ENCODE measurements at regions not wholly inside any gene's neighbourhood (a gene's known extent, or its start where the extent isn't known, plus 50 kb on each side); places are given as distances from the start of the nearest gene placed in this dataset.
A peak's percentile ranks its signal among the peaks of the same experiment; 100 is the strongest.

DNA sequence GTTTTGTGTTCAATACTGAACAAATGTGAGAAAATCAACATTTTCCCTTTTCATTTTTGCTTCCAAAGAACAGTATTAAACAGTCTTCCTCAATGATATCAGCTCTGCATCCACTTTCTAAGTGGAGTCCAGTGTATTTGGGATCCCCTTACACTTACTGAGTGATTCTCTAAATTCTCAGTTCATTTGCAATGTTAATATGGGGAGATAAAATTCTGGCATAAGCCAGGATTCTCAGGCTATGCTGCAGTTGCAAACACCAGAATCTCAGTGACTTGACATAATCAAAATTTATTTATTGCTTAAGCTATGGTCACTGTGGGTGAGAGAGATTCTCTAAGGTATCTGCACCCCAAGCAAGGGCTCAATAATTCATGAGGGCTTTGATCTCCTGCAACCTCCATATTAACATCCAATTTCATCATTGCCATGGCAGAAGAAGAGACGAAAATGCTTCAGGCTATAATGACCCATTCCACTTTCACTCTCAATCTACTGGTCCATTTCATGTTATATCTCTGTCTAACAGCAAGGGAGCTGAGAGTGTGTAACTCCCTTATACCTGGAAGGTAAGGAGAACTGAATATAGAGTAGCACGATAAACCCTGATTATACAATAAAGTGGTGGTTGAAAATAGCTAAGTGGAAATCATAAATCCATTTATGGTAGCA, 64.1 kb upstream of the CARD18 start:
- ChIA-PET POLR2A (ENCODE audit: unreplicated experiment) (no interaction called here), CTCF (interaction anchor here (0.6 kb wide), 1 partner anchor 174 kb away, joined by 3 read pairs; no protein-coding TSS in a partner anchor)
- H3K27me3 ChIP-seq (ENCODE audit: low read length), result no peaks in the 10 kb centered on the region
- H3K9me3 ChIP-seq (ENCODE audit: low read length), result no peaks in the 10 kb centered on the region
- no TSS peak for BruUV-seq (replicated peaks)
- TF ChIP-seq EZH2 (IDR thresholded peaks at IDR 0.05; ENCODE audit: low read length, unreplicated experiment) (no peak), EZH2phosphoT487 (IDR thresholded peaks at IDR 0.05; ENCODE audit: borderline replicate concordance, low read length) (no peak)
- TF ChIP-seq, protein P1, sequence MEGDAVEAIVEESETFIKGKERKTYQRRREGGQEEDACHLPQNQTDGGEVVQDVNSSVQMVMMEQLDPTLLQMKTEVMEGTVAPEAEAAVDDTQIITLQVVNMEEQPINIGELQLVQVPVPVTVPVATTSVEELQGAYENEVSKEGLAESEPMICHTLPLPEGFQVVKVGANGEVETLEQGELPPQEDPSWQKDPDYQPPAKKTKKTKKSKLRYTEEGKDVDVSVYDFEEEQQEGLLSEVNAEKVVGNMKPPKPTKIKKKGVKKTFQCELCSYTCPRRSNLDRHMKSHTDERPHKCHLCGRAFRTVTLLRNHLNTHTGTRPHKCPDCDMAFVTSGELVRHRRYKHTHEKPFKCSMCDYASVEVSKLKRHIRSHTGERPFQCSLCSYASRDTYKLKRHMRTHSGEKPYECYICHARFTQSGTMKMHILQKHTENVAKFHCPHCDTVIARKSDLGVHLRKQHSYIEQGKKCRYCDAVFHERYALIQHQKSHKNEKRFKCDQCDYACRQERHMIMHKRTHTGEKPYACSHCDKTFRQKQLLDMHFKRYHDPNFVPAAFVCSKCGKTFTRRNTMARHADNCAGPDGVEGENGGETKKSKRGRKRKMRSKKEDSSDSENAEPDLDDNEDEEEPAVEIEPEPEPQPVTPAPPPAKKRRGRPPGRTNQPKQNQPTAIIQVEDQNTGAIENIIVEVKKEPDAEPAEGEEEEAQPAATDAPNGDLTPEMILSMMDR (conservative IDR thresholded peaks at IDR 0.05; ENCODE audit: low read depth, low read length), result no peak
- 0 out of 2 replicates have a peak overlapping the region, but pooled peaks have one; percentile 1 for H3K27ac ChIP-seq (ENCODE audit: low read length)
- H3K79me2 ChIP-seq (ENCODE audit: low read length), result no peaks in the 10 kb centered on the region
- no peak overlapping the region for H3K9ac ChIP-seq (ENCODE audit: low read length)
- no peaks in the 10 kb centered on the region for H3K36me3 ChIP-seq (ENCODE audit: low read depth, low read length)
- H2AFZ ChIP-seq (ENCODE audit: low read length), result no peak overlapping the region
- no peak overlapping the region for H3K4me3 ChIP-seq (ENCODE audit: low read length)
- no peak for ATAC-seq
- peaks cover 40% of the 10 kb centered on the region for H3K4me1 ChIP-seq (ENCODE audit: insufficient read depth, low read length)
- H3K9me2 ChIP-seq (replicated peaks; ENCODE audit: low read length), result no peaks in the 10 kb centered on the region
- H4K20me1 ChIP-seq (ENCODE audit: low read length), result no peaks in the 10 kb centered on the region
- no peaks in the 10 kb centered on the region for H3F3A ChIP-seq (ENCODE audit: low read length, unreplicated experiment)
- H3K4me2 ChIP-seq (ENCODE audit: low read length), result no peak overlapping the region
- intact Hi-C loops (cut with micrococcal nuclease), result loop anchor here (1.0 to 10.0 kb wide), 9 partner anchors 51 to 596 kb away; partner anchors contain the start of gene CASP4
- no peak for DNase-seq

DNA sequence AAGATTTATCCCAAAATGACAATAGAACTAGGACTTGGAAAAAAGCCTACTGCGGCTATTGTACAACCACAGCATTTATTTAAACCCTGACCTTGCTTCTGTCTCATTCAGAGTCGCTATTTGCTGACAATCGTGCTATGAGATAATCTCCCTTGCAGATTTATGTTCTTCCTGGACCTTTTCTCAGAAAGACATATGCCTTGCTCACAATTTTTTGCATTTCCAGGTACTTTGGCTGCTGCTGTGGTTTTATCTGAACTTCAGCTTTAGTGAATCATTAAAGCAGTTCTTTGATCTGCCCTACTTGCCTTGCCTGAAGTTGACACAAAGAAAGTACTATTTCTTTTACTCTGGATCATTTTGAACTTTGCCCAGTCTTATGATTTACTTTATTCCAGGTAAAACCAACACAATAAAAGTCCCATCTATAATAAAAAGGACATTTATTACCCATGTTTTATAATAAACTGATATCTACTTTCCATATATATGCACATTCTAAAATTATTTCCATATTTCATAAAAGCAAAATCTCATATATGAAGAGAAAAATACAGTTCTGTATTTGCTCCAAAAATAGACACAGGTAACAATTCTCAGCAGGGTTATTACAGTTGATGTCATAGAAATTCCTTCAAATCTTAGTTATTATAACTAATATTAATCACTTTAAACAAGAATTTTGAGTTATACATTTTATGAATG, 63.4 kb upstream of the CARD18 start:
- Histone ChIP-seq H3K79me2 (ENCODE audit: low read length) (no peaks in the 10 kb centered on the region), H3K9me2 (replicated peaks; ENCODE audit: low read length) (no peaks in the 10 kb centered on the region), H3K27ac (ENCODE audit: low read length) (peak overlapping the region; percentile 1; the same call in 1 of the 2 replicates), H2AFZ (ENCODE audit: low read length) (no peak overlapping the region), H3K27me3 (ENCODE audit: low read length) (no peaks in the 10 kb centered on the region), H3K4me2 (ENCODE audit: low read length) (peak overlapping the region; percentile 8; the same call in 1 of the 2 replicates), H4K20me1 (ENCODE audit: low read length) (no peaks in the 10 kb centered on the region), H3K9me3 (ENCODE audit: low read length) (no peaks in the 10 kb centered on the region), H3F3A (ENCODE audit: low read length, unreplicated experiment) (no peaks in the 10 kb centered on the region), H3K36me3 (ENCODE audit: low read depth, low read length) (no peaks in the 10 kb centered on the region), H3K9ac (ENCODE audit: low read length) (no peak overlapping the region), H3K4me1 (ENCODE audit: insufficient read depth, low read length) (peaks cover 40% of the 10 kb centered on the region), H3K4me3 (ENCODE audit: low read length) (no peak overlapping the region)
- no peak for TF ChIP-seq EZH2phosphoT487 (IDR thresholded peaks at IDR 0.05; ENCODE audit: borderline replicate concordance, low read length)
- TF ChIP-seq, protein P1 (conservative IDR thresholded peaks at IDR 0.05; ENCODE audit: low read depth, low read length), result no peak
- no peak for TF ChIP-seq EZH2 (IDR thresholded peaks at IDR 0.05; ENCODE audit: low read length, unreplicated experiment)
- ATAC-seq (peak; percentile 74), DNase-seq (peak; percentile 70)
- intact Hi-C loops (cut with micrococcal nuclease), result loop anchor here (1.0 to 10.0 kb wide), 9 partner anchors 50 to 596 kb away; partner anchors contain the start of gene CASP4
- BruUV-seq (replicated peaks), result no TSS peak
- ChIA-PET POLR2A (ENCODE audit: unreplicated experiment) (interaction anchor here (0.6 kb wide), 1 partner anchor 918 kb away, joined by 6 read pairs; no protein-coding TSS in a partner anchor), CTCF (no interaction called here)

Measured in PC-3 (cell line).